ENCODE measurements at regions not wholly inside any gene's neighbourhood (a gene's known extent, or its start where the extent isn't known, plus 50 kb on each side); places are given as distances from the start of the nearest gene placed in this dataset.

- no peak for DNase-seq (ENCODE audit: low spot score)
Observed at GRCh38 chr13:74043237-74043636, 91.0 kb downstream of the KLF12 start.

GRCh38 chr13:74040200-74040599 is 94.0 kb downstream of the KLF12 start:
- DNase-seq (ENCODE audit: low spot score): peak; percentile 54

GRCh38 chr13:74039667-74040066 is 94.5 kb downstream of the KLF12 start:
- DNase-seq (ENCODE audit: low spot score): no peak

GRCh38 chr13:74039154-74039553 is 95.0 kb downstream of the KLF12 start:
- no peak for DNase-seq (ENCODE audit: low spot score)

GRCh38 chr13:74037762-74038161 is 96.4 kb downstream of the KLF12 start:
- DNase-seq (ENCODE audit: low spot score): no peak

GRCh38 chr13:74036373-74036772 is 97.8 kb downstream of the KLF12 start:
- DNase-seq (ENCODE audit: low spot score): no peak

- no peak for DNase-seq (ENCODE audit: low spot score)
Observed at GRCh38 chr13:74035896-74036295, 98.3 kb downstream of the KLF12 start.

GRCh38 chr13:74032325-74032724 is 101.9 kb downstream of the KLF12 start:
- no peak for DNase-seq (ENCODE audit: low spot score)

- no peak for DNase-seq (ENCODE audit: low spot score)
Observed at GRCh38 chr13:74027161-74027779, 106.9 kb downstream of the KLF12 start.

GRCh38 chr13:74026753-74027152 is 107.5 kb downstream of the KLF12 start:
- DNase-seq (ENCODE audit: low spot score): no peak

GRCh38 chr13:74025369-74025768 is 108.8 kb downstream of the KLF12 start:
- DNase-seq (ENCODE audit: low spot score): no peak

- DNase-seq (ENCODE audit: low spot score): no peak
Observed at GRCh38 chr13:74024856-74025255, 109.3 kb downstream of the KLF12 start.

GRCh38 chr13:74024314-74024713 is 109.9 kb downstream of the KLF12 start:
- no peak for DNase-seq (ENCODE audit: low spot score)

GRCh38 chr13:74023484-74023883 is 110.7 kb downstream of the KLF12 start:
- no peak for DNase-seq (ENCODE audit: low spot score)

GRCh38 chr13:74021505-74021904 is 112.7 kb downstream of the KLF12 start:
- DNase-seq (ENCODE audit: low spot score): no peak

- DNase-seq (ENCODE audit: low spot score): no peak
Observed at GRCh38 chr13:74018062-74018431, 116.2 kb downstream of the KLF12 start.

- DNase-seq (ENCODE audit: low spot score): no peak
Observed at GRCh38 chr13:74017301-74018061, 116.7 kb downstream of the KLF12 start.

GRCh38 chr13:74015137-74015536 is 119.1 kb downstream of the KLF12 start:
- no peak for DNase-seq (ENCODE audit: low spot score)

- DNase-seq (ENCODE audit: low spot score): no peak
Observed at GRCh38 chr13:74009100-74009668, 125.0 kb downstream of the KLF12 start.

GRCh38 chr13:74006666-74007065 is 127.5 kb downstream of the KLF12 start:
- no peak for DNase-seq (ENCODE audit: low spot score)

GRCh38 chr13:74005320-74006157 is 128.7 kb downstream of the KLF12 start:
- no peak for DNase-seq (ENCODE audit: low spot score)

GRCh38 chr13:74004109-74004508 is 130.1 kb downstream of the KLF12 start:
- no peak for DNase-seq (ENCODE audit: low spot score)

GRCh38 chr13:74003374-74003773 is 130.8 kb downstream of the KLF12 start:
- DNase-seq (ENCODE audit: low spot score): no peak
